Choroid plexus epithelial cell (primary cell): ENCODE measurements at regions not wholly inside any gene's neighbourhood (a gene's known extent, or its start where the extent isn't known, plus 50 kb on each side); places are given as distances from the start of the nearest gene placed in this dataset.
"Not testable (repeated sequence)": the region's sequence is repeated elsewhere in the genome, so short reads cannot be mapped to it uniquely, and the experiment has no call there.

Experiments
- DNase-seq: peaks from one replicate; pipeline ENCODE4 v3.0.0-alpha.2; 2010; ENCODE audit warnings: low read depth
- H3K4me3 ChIP-seq: 2 replicates; pipeline ENCODE4 v1.5.1; 2011; ENCODE audit warnings: low read depth, mild to moderate bottlenecking, control low read depth, low read length, moderate library complexity
- CTCF ChIP-seq: conservative IDR thresholded peaks from 2 replicates; pipeline ENCODE4 v1.5.1; 2011; ENCODE audit warnings: low read depth, mild to moderate bottlenecking, control low read depth, inconsistent platforms, low read length, moderate library complexity

DNA sequence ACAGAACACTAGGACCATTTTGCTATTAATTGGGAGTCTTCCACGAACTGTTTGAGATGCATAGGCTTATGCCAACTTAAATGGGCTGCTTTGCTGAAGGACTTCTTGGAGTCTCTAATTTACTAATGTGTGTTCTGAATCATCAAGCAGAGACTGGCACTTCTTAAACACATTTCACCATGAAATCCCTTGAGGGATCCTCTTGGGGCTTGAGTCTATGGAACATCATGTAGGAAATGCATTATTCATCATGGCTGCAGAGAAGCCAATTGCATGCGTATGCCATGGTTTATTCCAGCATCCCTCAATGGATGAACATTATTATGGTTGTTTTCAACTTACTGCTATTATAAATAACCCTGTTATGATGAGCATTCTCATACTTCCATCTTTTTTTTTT, 73.4 kb downstream of the FGD2 start:
- H3K4me3 ChIP-seq = no peak overlapping the region
- DNase-seq = no peak
- TF ChIP-seq CTCF = no peak

DNA sequence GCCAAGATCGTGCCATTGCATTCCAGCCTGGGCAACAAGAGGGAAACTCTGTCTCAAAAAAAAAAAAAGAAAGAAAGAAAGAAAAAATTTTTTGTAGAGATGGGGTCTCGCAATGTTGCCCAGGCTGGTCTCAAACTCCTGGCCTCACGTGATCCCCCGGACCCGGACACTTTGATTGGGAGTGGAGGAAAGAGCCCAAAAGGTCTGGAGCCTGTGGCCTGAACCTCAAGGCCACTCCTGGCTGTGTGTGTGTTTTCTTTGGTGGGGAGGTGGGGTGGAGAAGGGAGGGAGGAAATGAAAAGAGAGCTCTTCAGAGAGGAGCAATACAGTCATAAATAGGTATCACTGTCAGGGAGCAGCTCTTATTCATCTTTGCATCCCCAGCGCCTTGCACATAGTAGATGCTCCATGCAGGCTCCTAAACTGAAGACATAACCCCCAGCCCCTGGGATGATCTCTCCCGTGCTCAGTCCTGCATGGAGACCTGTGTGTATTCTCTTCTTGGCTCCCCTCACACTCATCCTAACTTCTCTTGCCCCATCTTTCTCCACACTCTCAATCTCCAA, 75.7 kb downstream of the FGD2 start:
- no peak for TF ChIP-seq CTCF
- no peak overlapping the region for H3K4me3 ChIP-seq
- DNase-seq = no peak

DNA sequence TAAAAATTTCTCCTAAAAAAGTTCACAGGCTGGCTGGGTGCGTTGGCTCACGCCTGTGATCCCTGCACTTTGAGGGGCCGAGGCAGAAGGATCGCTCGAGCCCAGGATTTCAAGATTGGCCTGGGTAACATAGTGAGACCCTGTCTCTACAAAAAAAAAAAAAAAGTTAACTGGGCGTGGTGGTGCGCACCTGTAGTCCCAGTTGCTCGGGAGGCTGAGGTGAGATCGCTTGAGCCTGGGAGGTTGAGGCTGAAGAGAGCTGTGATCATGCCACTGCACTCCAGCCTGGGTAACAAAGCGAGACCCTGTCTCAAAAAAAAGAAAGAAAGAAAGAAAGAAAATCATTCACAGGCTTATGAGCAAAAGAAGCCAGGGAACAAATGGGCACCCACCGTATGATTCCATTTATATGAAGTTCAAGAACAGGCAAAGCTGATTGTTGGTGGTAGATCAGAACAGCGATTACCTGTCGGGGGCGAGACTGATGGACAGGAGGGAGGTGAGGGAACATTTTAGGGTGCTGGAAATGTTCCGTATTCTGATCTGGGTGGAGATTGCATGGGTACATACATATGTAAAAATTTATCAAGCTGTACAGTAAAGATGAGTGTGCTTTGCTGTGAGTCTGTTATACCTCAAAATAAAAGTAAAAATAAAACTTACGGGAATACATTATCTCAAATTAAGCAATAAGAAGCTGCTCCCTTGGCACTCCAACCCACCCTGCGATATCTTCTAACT, 77.1 kb downstream of the FGD2 start:
- DNase-seq = no peak
- no peak for TF ChIP-seq CTCF
- no peak overlapping the region for H3K4me3 ChIP-seq

DNA sequence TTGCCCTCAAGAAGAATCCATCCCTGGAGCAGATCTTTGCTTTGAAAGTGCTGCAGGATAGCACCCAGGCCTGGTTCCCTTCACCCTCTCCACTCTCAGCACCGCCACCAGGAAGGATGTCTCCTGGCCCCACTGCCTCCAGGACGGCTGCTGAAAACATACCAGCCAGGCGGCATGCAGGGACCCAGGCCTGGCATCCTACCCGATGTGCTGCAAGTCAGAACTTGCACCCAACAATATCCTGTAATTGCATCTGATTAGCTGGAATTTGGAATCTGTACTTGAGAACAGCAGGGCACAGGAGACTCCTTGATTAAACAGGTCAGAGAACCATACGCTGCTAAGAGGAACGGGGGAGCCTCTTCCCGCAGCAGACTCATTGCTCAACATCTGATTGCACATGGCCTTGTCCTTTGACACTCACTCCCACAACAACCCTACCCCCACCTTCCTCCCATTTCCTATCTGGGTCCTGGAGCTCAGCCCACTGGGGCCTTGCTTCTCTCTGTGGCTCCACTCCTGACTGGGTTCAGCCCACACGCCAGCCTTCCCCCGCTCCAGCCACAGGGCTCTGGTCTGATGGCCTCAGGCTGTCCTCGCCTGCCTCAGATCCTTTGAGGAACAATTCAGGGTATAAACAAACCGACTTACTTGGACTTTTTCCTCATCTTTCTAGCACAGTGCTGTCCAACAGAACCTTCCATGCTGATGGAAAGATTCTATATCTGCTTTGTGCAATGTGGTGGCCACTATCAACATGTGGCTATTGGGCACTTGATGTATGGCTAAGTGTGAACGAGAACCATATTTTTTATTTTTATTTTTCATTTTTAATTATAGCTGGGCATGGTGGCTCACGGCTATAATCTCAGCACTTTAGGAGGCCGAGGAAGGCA, 78.0 kb downstream of the FGD2 start:
- peak; percentile 94 for DNase-seq
- no peak for TF ChIP-seq CTCF
- H3K4me3 ChIP-seq = no peak overlapping the region

DNA sequence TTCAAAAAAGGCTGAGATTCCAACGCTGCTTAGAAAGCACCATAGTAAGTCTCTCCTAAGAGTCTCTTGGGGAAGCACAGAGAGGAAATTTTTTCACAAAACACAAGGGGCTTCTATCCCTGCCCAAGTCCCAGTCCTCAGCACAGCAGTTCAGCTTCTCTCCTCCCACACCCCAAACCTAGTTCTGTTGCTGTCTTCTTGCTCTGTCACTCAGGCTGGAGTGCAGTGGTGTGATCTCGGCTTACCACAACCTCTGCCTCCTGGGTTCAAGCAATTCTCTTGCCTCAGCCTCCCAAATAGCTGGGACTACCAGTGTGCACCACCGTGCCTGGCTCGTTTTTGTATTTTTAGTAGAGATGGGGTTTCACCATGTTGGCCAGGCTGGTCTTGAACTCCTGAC, 79.2 kb downstream of the FGD2 start:
- DNase-seq, H3K4me3 ChIP-seq: not testable (repeated sequence)

GRCh38 chr6:37085198-37085597, 79.7 kb downstream of the FGD2 start:
- H3K4me3 ChIP-seq = no peak overlapping the region
- DNase-seq = no peak
- TF ChIP-seq CTCF = no peak

- no peak for TF ChIP-seq CTCF
- no peak overlapping the region for H3K4me3 ChIP-seq
- no peak for DNase-seq
These were observed 81.1 kb upstream of the PIM1 start for GRCh38 chr6:37088897-37089296.
